HL-60 (cell line): ENCODE measurements at regions not wholly inside any gene's neighbourhood (a gene's known extent, or its start where the extent isn't known, plus 50 kb on each side); places are given as distances from the start of the nearest gene placed in this dataset.
"Not testable (repeated sequence)": the region's sequence is repeated elsewhere in the genome, so short reads cannot be mapped to it uniquely, and the experiment has no call there.

Source experiments
- DNase-seq, 2 experiments: peaks; one replicate each; pipeline ENCODE4 v3.0.0-alpha.2; 2010 to 2020; ENCODE audit warnings: low read depth in 1 of 2, low spot score in 1 of 2
- H3K27ac ChIP-seq: fragments of 250-450 bp; sonication (Bioruptor Pico); replicated peaks from 2 replicates; pipeline ENCODE4 v1.5.1; 2020; ENCODE audit warnings: mild to moderate bottlenecking, moderate library complexity
- H3K27me3 ChIP-seq: fragments of 250-450 bp; sonication (Bioruptor Pico); 2 replicates; pipeline ENCODE4 v1.5.1; 2021; ENCODE audit warnings: mild to moderate bottlenecking, moderate library complexity; ENCODE audit not compliant: insufficient read depth, poor library complexity, severe bottlenecking
- H3K4me3 ChIP-seq: replicated peaks from 2 replicates; pipeline ENCODE4 v1.5.1; 2011; ENCODE audit warnings: mild to moderate bottlenecking, control low read depth, low read length; ENCODE audit not compliant: insufficient read depth
- CTCF ChIP-seq: IDR thresholded peaks from one replicate; pipeline ENCODE4 v1.5.1; 2011; ENCODE audit warnings: low read length, control low read depth, inconsistent platforms; ENCODE audit not compliant: insufficient read depth
- GABPA ChIP-seq: IDR thresholded peaks from 2 replicates; pipeline ENCODE4 v1.6.1; 2012; ENCODE audit warnings: low read depth
- POLR2AphosphoS5 ChIP-seq: IDR thresholded peaks from 2 replicates; pipeline ENCODE4 v1.6.1; 2012; ENCODE audit warnings: low read depth
- REST ChIP-seq: IDR thresholded peaks from 2 replicates; pipeline ENCODE4 v1.6.1; 2012; ENCODE audit warnings: low read depth; ENCODE audit not compliant: insufficient replicate concordance
- SPI1 ChIP-seq: IDR thresholded peaks from 2 replicates; pipeline ENCODE4 v1.6.1; 2012; ENCODE audit warnings: low read depth, mild to moderate bottlenecking, borderline replicate concordance

GRCh38 chr12:114152066-114152465 lies 185.9 kb upstream of the RBM19 start:
- DNase-seq = no peak
- TF ChIP-seq SPI1 (no peak), POLR2AphosphoS5 (no peak), GABPA (no peak), CTCF (no peak), REST (no peak)
- H3K27ac ChIP-seq = no peak overlapping the region
- no peak overlapping the region for H3K4me3 ChIP-seq
- no peaks in the 10 kb centered on the region for H3K27me3 ChIP-seq

- H3K4me3 ChIP-seq, H3K27ac ChIP-seq, H3K27me3 ChIP-seq: not testable (repeated sequence)
These were observed 184.5 kb upstream of the RBM19 start for GRCh38 chr12:114150584-114150983.

GRCh38 chr12:114141921-114142564 lies 175.9 kb upstream of the RBM19 start:
- DNase-seq = no peak
- TF ChIP-seq CTCF (no peak), POLR2AphosphoS5 (no peak), GABPA (no peak), SPI1 (no peak), REST (no peak)
- no peaks in the 10 kb centered on the region for H3K27me3 ChIP-seq
- H3K27ac ChIP-seq = no peak overlapping the region
- H3K4me3 ChIP-seq = no peak overlapping the region

More at GRCh38 chr12:114150584-114150983, 184.5 kb upstream of the RBM19 start:
- DNase-seq = not testable (repeated sequence)

- no peak for DNase-seq
- H3K27ac ChIP-seq = no peak overlapping the region
- TF ChIP-seq CTCF (no peak), REST (no peak), POLR2AphosphoS5 (no peak), GABPA (no peak), SPI1 (no peak)
These were observed 174.5 kb upstream of the RBM19 start for GRCh38 chr12:114140576-114140975.

More at GRCh38 chr12:114140576-114140975, 174.5 kb upstream of the RBM19 start:
- H3K27me3 ChIP-seq = no peaks in the 10 kb centered on the region
- H3K4me3 ChIP-seq = no peak overlapping the region
